ENCODE measurements at regions not wholly inside any gene's neighbourhood (a gene's known extent, or its start where the extent isn't known, plus 50 kb on each side); places are given as distances from the start of the nearest gene placed in this dataset.

- TF ChIP-seq, protein P1, sequence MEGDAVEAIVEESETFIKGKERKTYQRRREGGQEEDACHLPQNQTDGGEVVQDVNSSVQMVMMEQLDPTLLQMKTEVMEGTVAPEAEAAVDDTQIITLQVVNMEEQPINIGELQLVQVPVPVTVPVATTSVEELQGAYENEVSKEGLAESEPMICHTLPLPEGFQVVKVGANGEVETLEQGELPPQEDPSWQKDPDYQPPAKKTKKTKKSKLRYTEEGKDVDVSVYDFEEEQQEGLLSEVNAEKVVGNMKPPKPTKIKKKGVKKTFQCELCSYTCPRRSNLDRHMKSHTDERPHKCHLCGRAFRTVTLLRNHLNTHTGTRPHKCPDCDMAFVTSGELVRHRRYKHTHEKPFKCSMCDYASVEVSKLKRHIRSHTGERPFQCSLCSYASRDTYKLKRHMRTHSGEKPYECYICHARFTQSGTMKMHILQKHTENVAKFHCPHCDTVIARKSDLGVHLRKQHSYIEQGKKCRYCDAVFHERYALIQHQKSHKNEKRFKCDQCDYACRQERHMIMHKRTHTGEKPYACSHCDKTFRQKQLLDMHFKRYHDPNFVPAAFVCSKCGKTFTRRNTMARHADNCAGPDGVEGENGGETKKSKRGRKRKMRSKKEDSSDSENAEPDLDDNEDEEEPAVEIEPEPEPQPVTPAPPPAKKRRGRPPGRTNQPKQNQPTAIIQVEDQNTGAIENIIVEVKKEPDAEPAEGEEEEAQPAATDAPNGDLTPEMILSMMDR (conservative IDR thresholded peaks at IDR 0.05; ENCODE audit: low read depth, low read length): peak; percentile 23; the same call in 1 of the 2 replicates
- TF ChIP-seq EZH2phosphoT487 (IDR thresholded peaks at IDR 0.05; ENCODE audit: borderline replicate concordance, low read length) (no peak), EZH2 (IDR thresholded peaks at IDR 0.05; ENCODE audit: low read length, unreplicated experiment) (no peak)
Measured at GRCh38 chr5:14090290-14090689, 52.9 kb upstream of the TRIO start.

Data from PC-3 (cell line).